Activated CD4-positive, alpha-beta T cell treated with anti-CD3 and anti-CD28 coated beads, Interleukin-2, amount 10 ng/mL, durations not matched to agents 24 days and 14 days (primary cell): ENCODE measurements at regions not wholly inside any gene's neighbourhood (a gene's known extent, or its start where the extent isn't known, plus 50 kb on each side); places are given as distances from the start of the nearest gene placed in this dataset.
"Not testable (repeated sequence)": the region's sequence is repeated elsewhere in the genome, so short reads cannot be mapped to it uniquely, and the experiment has no call there.

Experiments used
- DNase-seq: peaks from one replicate; pipeline ENCODE4 v3.0.0; 2022
- H3K27ac Mint-ChIP-seq: one replicate; pipeline ENCODE4 v1.8.0; 2022; ENCODE audit warnings: mild to moderate bottlenecking, mixed read lengths
- H3K27me3 Mint-ChIP-seq: one replicate; pipeline ENCODE4 v1.8.0; 2022; ENCODE audit warnings: mixed read lengths
- H3K36me3 Mint-ChIP-seq: one replicate; pipeline ENCODE4 v1.8.0; 2022; ENCODE audit warnings: low read depth, mild to moderate bottlenecking, mixed read lengths
- H3K4me1 Mint-ChIP-seq: one replicate; pipeline ENCODE4 v1.8.0; 2021; ENCODE audit warnings: mixed read lengths
- H3K4me3 Mint-ChIP-seq: one replicate; pipeline ENCODE4 v1.8.0; 2022; ENCODE audit warnings: mild to moderate bottlenecking, moderate library complexity, mixed read lengths
- H3K9me3 Mint-ChIP-seq: one replicate; pipeline ENCODE4 v1.8.0; 2021; ENCODE audit warnings: mixed read lengths
- intact Hi-C: fragments of 100-400 bp; cut with micrococcal nuclease; formaldehyde crosslinking; loops from one replicate; pipeline ENCODE4 v1.15.1; 2023

DNA sequence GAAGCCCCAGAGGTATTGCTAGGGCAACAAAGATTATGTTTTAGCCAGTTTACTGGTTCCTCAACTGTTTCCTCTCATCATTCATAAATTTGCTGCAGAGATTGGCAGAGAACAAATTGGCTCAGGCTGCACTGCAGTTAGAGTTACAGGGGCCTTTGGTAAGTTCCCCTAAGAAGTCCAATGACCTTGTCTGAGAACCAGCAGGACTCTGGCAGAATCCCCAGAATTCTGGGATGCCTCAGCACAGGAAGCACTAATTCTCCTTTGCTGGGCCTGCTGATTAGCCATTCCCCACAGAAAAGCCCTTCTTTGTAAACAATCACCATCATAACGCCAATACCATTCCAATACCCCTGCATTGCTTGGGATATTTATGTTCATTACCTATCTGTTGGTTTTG is 151.3 kb downstream of the USP46 start:
- Mint-ChIP-seq H3K27ac (no peak overlapping the region), H3K27me3 (no peaks in the 10 kb centered on the region), H3K4me3 (no peak overlapping the region), H3K4me1 (no peaks in the 10 kb centered on the region), H3K9me3 (no peaks in the 10 kb centered on the region), H3K36me3 (no peaks in the 10 kb centered on the region)
- DNase-seq = no peak
- intact Hi-C loops = no loop called here

DNA sequence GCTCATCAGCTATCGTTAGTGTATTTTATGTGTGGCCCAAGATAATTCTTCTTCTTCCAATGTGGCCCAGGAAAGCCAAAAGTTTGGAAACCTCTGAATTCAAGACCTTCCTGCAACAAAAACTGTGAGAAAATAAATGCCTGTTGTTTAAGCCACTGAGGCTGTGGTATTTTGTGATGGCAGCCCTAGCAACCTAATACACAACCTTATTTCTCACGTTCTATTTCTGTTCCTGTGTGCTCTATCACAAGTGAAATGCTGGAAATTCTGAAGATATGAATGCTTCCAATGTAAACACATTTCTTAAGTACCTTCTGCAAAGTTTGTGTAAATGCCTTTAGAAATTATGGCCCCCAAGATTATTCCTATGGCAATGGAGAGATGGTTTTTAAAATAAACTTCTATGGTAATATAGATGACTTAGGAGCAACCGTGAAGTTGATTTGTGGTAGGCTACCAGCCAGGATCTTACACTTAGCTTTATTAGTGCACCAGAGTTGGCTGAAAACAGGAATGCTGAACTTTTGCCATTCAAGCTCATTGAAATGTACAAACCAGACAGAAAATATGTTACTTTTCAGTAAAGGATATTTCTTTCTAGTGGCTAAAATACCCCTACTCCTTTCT is 148.0 kb downstream of the USP46 start:
- H3K4me3 Mint-ChIP-seq = no peak overlapping the region
- intact Hi-C loops = no loop called here
- H3K9me3 Mint-ChIP-seq = no peaks in the 10 kb centered on the region
- no peaks in the 10 kb centered on the region for H3K36me3 Mint-ChIP-seq
- no peaks in the 10 kb centered on the region for H3K4me1 Mint-ChIP-seq
- H3K27ac Mint-ChIP-seq = no peak overlapping the region
- H3K27me3 Mint-ChIP-seq = no peaks in the 10 kb centered on the region
- no peak for DNase-seq

DNA sequence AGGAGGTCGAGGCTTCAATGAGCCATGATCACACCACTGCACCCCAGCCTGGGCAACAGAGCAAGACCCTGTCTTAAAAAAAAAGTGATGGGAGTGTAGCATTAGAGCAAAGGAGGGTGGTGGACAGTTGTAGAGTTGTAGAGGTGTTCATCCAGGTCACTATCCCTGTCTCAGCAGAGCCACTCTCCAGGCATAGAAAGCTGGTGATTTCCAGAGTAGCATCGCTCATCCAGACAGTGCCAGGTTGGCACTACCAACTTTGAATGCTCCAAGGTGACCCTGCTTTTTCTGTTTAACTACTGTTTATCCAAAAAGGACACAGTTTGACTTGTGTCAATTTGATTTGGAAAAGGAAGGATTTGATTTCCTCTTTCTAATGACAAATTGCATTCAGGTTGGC is 147.3 kb downstream of the USP46 start:
- Mint-ChIP-seq H3K9me3 (no peaks in the 10 kb centered on the region), H3K27me3 (no peaks in the 10 kb centered on the region), H3K4me3 (no peak overlapping the region), H3K36me3 (no peaks in the 10 kb centered on the region), H3K4me1 (no peaks in the 10 kb centered on the region), H3K27ac (no peak overlapping the region)
- intact Hi-C loops = no loop called here
- no peak for DNase-seq

DNA sequence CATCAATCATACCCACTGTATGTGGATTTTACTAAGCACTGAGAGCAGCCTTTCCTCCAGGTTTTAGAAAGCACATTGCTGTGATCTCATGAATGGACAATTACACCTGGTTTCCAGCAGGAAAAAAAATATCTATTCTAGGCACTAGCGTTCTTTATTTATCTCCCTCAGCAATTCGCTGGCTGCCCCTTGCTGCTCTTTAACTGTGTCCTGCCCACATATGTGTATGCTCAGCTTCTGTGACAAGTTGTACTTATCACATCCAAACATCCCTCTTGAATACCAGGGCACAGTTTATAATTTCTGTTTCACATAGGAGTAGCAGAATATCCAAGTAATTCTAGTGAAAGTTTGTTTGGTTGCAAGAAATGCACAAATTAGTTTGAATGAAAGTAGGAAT is 146.8 kb downstream of the USP46 start:
- Mint-ChIP-seq H3K9me3 (no peaks in the 10 kb centered on the region), H3K27me3 (no peaks in the 10 kb centered on the region), H3K4me1 (no peaks in the 10 kb centered on the region), H3K36me3 (no peaks in the 10 kb centered on the region), H3K27ac (no peak overlapping the region), H3K4me3 (no peak overlapping the region)
- no peak for DNase-seq
- intact Hi-C loops = no loop called here

DNA sequence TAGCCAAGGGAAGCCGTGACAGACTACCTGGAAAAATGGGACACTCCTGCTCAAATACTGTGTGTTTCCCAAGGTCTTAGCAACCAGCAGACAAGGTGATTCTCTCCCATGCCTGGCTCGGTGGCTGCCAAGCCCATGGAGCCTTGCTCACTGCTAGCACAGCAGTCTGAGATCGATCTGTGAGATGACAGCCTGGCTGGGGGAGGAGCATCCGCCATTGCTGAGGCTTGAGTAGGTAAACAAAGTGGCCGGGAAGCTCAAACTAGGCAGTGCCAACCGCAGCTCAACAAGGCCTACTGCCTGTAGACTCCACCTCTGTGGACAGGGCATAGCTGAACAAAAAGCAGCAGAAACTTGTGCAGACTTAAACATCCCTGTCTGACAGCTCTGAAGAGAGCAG is 137.0 kb downstream of the USP46 start:
- H3K36me3 Mint-ChIP-seq, H3K27me3 Mint-ChIP-seq, DNase-seq, intact Hi-C loops, H3K4me1 Mint-ChIP-seq, H3K4me3 Mint-ChIP-seq, H3K27ac Mint-ChIP-seq, H3K9me3 Mint-ChIP-seq: not testable (repeated sequence)

DNA sequence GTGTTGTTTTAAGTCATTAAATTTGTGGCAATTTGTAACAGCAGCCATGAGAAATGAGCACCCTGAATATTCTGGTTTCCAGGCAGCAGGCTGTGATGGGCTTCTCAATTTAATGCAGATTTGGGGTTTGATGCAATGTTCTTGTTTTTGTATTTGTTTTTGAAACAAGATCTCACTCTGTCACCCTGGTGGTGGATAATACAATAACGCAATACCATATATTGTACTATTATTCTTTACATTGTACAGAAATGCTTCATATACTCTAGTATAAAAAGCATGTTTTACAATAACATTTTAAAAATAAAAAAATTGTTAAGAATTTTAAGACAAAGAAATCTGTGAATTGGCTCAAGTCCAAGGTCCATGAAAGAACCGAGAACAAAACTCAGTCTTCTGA is 129.1 kb downstream of the USP46 start:
- Mint-ChIP-seq H3K4me3 (no peak overlapping the region), H3K4me1 (no peaks in the 10 kb centered on the region), H3K27ac (no peak overlapping the region), H3K36me3 (no peaks in the 10 kb centered on the region), H3K27me3 (no peaks in the 10 kb centered on the region), H3K9me3 (peaks cover 9% of the 10 kb centered on the region)
- no peak for DNase-seq
- intact Hi-C loops = no loop called here

DNA sequence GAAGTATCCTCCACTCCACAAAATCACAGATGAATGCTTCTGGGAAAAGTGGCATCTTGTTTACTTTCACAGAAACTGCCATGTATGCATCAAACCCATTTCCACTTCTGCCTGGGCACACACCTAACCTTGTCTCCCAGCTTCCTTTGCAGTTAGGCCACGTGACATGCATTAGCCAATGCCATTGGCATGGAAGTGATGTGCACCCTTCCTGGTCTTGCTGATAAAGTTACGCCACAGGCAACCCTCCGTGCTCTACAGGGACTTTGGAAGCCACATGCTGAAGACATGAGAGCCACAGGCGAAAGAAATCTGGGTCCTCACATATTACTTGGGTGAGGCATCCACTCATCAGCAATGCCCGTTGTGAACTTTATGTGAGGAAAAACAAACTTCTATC is 123.3 kb downstream of the USP46 start:
- H3K4me1 Mint-ChIP-seq = no peaks in the 10 kb centered on the region
- no peak for DNase-seq
- H3K36me3 Mint-ChIP-seq = no peaks in the 10 kb centered on the region
- no peaks in the 10 kb centered on the region for H3K27me3 Mint-ChIP-seq
- H3K4me3 Mint-ChIP-seq = no peak overlapping the region
- intact Hi-C loops = no loop called here
- no peak overlapping the region for H3K27ac Mint-ChIP-seq
- H3K9me3 Mint-ChIP-seq = peaks cover 11% of the 10 kb centered on the region
